Nephron progenitor cell (in vitro differentiated cells): ENCODE measurements at regions not wholly inside any gene's neighbourhood (a gene's known extent, or its start where the extent isn't known, plus 50 kb on each side); places are given as distances from the start of the nearest gene placed in this dataset.
A peak's percentile ranks its signal among the peaks of the same experiment; 100 is the strongest.

Source experiments
- DNase-seq: peaks from one replicate; pipeline ENCODE4 v3.0.0; 2021
- H3K27ac Mint-ChIP-seq: 2 replicates; pipeline ENCODE4 v1.8.0; 2021; ENCODE audit warnings: mild to moderate bottlenecking, moderate library complexity, mixed read lengths
- H3K27me3 Mint-ChIP-seq: 2 replicates; pipeline ENCODE4 v1.8.0; 2021; ENCODE audit warnings: mild to moderate bottlenecking, low read depth, mixed read lengths; ENCODE audit not compliant: poor library complexity
- H3K36me3 Mint-ChIP-seq: 2 replicates; pipeline ENCODE4 v1.8.0; 2021; ENCODE audit warnings: low read depth, mixed read lengths
- H3K4me1 Mint-ChIP-seq: 2 replicates; pipeline ENCODE4 v1.8.0; 2021; ENCODE audit warnings: mixed read lengths
- H3K4me3 Mint-ChIP-seq: 2 replicates; pipeline ENCODE4 v1.8.0; 2021; ENCODE audit warnings: mild to moderate bottlenecking, moderate library complexity, mixed read lengths
- H3K9me3 Mint-ChIP-seq: 2 replicates; pipeline ENCODE4 v1.8.0; 2021; ENCODE audit warnings: mild to moderate bottlenecking, moderate library complexity, mixed read lengths
- CTCF ChIP-seq: fragments of 200-600 bp; sonication (generic); IDR thresholded peaks from 2 replicates; pipeline ENCODE4 v1.5.0; 2021; ENCODE audit warnings: antibody characterized with exemption

DNA sequence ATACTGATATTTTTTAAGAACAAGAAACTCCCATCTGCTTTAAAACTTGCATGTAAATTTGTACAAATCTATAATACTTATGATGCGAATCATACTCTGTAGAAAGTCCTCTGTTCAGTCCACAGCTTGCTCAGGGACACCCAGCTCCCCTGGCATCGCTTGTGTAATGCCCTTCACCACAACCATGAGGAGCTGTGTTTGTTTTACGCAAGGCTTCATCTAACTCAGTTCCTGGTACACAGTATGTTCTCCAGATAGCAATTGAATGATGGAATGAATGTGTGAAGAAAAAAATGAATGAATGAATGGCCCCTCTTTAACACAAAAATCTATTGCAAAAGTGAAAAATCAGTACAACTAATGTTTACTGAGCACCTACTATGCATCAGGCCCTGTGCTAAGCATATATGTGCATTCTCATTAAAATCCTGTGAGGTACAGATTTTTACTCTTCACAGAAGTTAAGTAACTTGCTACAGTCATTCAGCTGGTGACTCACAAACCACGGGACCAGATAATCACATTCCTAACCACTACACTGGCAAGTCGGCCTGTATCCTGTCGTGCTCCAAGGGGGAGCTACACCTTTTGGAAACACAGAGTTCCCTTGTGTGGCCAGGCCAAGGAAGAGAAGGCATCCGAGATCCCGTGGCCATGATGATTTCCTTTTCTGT is 58.7 kb upstream of the KDR start:
- Mint-ChIP-seq H3K9me3 (peaks cover 6% of the 10 kb centered on the region), H3K27me3 (no peaks in the 10 kb centered on the region), H3K4me1 (peaks cover 69% of the 10 kb centered on the region), H3K4me3 (no peak overlapping the region), H3K36me3 (peaks cover 5% of the 10 kb centered on the region), H3K27ac (no peak overlapping the region)
- DNase-seq: no peak
- TF ChIP-seq CTCF: no peak

GRCh38 chr4:55184600-55185523 is 59.5 kb upstream of the KDR start:
- Mint-ChIP-seq H3K27ac (no peak overlapping the region), H3K4me1 (peaks cover 69% of the 10 kb centered on the region), H3K4me3 (no peak overlapping the region)

GRCh38 chr4:55186123-55186522 is 60.7 kb upstream of the KDR start:
- Mint-ChIP-seq H3K27ac (no peak overlapping the region), H3K36me3 (peaks cover 8% of the 10 kb centered on the region), H3K4me1 (peaks cover 65% of the 10 kb centered on the region), H3K27me3 (no peaks in the 10 kb centered on the region), H3K4me3 (no peak overlapping the region), H3K9me3 (peaks cover 25% of the 10 kb centered on the region)
- TF ChIP-seq CTCF: no peak
- DNase-seq: no peak

More at GRCh38 chr4:55184600-55185523, 59.5 kb upstream of the KDR start:
- peaks cover 14% of the 10 kb centered on the region for H3K9me3 Mint-ChIP-seq
- H3K27me3 Mint-ChIP-seq: no peaks in the 10 kb centered on the region
- DNase-seq: no peak
- H3K36me3 Mint-ChIP-seq: peaks cover 5% of the 10 kb centered on the region
- TF ChIP-seq CTCF: peak; percentile 15

- peaks cover 12% of the 10 kb centered on the region for H3K36me3 Mint-ChIP-seq
- DNase-seq: no peak
- no peak overlapping the region for H3K4me3 Mint-ChIP-seq
- peak overlapping the region; percentile 4 for H3K27ac Mint-ChIP-seq
- TF ChIP-seq CTCF: no peak
- H3K9me3 Mint-ChIP-seq: peaks cover 30% of the 10 kb centered on the region
- H3K27me3 Mint-ChIP-seq: no peaks in the 10 kb centered on the region
- peaks cover 59% of the 10 kb centered on the region for H3K4me1 Mint-ChIP-seq
Measured at GRCh38 chr4:55186700-55187099, 61.3 kb upstream of the KDR start.

DNA sequence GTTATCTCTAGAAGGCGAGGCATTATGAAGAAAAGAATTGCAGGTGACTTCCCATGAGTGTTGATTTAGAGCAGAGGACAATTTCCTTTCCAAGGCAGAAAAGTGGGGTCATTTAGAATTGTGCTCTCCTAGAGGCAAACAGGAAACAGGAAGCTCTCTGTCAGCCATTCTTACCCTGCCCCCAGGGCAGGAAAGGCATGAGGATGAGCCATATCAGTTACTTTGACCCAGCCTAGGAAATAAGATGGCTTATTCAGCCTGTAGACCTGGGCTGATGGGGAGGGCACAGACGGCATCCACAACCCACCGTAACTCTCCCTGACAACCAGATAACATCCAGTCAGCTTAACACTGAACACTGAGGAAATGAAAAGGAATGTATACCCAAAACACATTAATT is 88.8 kb upstream of the KDR start:
- H3K27ac Mint-ChIP-seq: peak overlapping the region; percentile 96

More for the DNA sequence above, 88.8 kb upstream of the KDR start:
- Mint-ChIP-seq H3K4me1 (peaks cover 52% of the 10 kb centered on the region), H3K27me3 (no peaks in the 10 kb centered on the region), H3K9me3 (peaks cover 19% of the 10 kb centered on the region), H3K4me3 (no peak overlapping the region), H3K36me3 (peaks cover 8% of the 10 kb centered on the region)
- TF ChIP-seq CTCF: no peak
- DNase-seq: no peak
